H1 (cell line): ENCODE measurements at regions not wholly inside any gene's neighbourhood (a gene's known extent, or its start where the extent isn't known, plus 50 kb on each side); places are given as distances from the start of the nearest gene placed in this dataset.

Experiments used
- CTCF ChIP-seq, 3 experiments: IDR thresholded peaks; 1 replicate in 2 of 3; 2 replicates in 1 of 3; pipeline versions ENCODE4 v1.5.1 to v1.6.1; 2011; ENCODE audit warnings: low read length in 3 of 3, mild to moderate bottlenecking in 3 of 3, inconsistent platforms in 2 of 3, low read depth in 1 of 3, moderate library complexity in 1 of 3; ENCODE audit not compliant: insufficient read depth in 1 of 3; ENCODE audit errors: control extremely low read depth in 1 of 3
- EP300 ChIP-seq, 2 experiments: IDR thresholded peaks; 1 replicate in 1 of 2; 2 replicates in 1 of 2; pipeline ENCODE4 v1.6.1; 2011 to 2012; ENCODE audit warnings: low read depth in 2 of 2, low read length in 2 of 2, mild to moderate bottlenecking in 2 of 2, borderline replicate concordance in 1 of 2, inconsistent platforms in 1 of 2, moderate library complexity in 1 of 2
- JUN ChIP-seq: IDR thresholded peaks from 2 replicates; pipeline ENCODE4 v1.6.1; 2011; ENCODE audit warnings: low read depth, mild to moderate bottlenecking, improper control_type of control experiment, low read length
- KDM4A ChIP-seq: IDR thresholded peaks from one replicate; pipeline ENCODE4 v1.7.1; 2012; ENCODE audit warnings: low read depth, mild to moderate bottlenecking, moderate library complexity, low read length, inconsistent platforms; ENCODE audit not compliant: severe bottlenecking
- MAFK ChIP-seq: IDR thresholded peaks from 2 replicates; pipeline ENCODE4 v1.6.1; 2012; ENCODE audit warnings: low read depth, mild to moderate bottlenecking, improper control_type of control experiment, low read length
- POLR2A ChIP-seq, 2 experiments: IDR thresholded peaks; 1 replicate in 1 of 2; 2 replicates in 1 of 2; pipeline ENCODE4 v1.6.1; 2011; ENCODE audit warnings: low read depth in 2 of 2, low read length in 2 of 2, mild to moderate bottlenecking in 2 of 2; ENCODE audit errors: control extremely low read depth in 1 of 2
- POLR2AphosphoS5 ChIP-seq: IDR thresholded peaks from 2 replicates; pipeline ENCODE4 v1.6.1; 2011; ENCODE audit warnings: low read depth, low read length
- POU5F1 ChIP-seq: IDR thresholded peaks from 2 replicates; pipeline ENCODE4 v1.6.1; 2011; ENCODE audit warnings: low read depth, mild to moderate bottlenecking, low read length, moderate library complexity
- RAD21 ChIP-seq, 2 experiments: IDR thresholded peaks in 1 of 2; conservative IDR thresholded peaks in 1 of 2; 2 replicates each; pipeline ENCODE4 v1.6.1; 2011; ENCODE audit warnings: low read depth in 2 of 2, low read length in 2 of 2, improper control_type of control experiment in 1 of 2, inconsistent platforms in 1 of 2, mild to moderate bottlenecking in 1 of 2, moderate library complexity in 1 of 2
- RBBP5 ChIP-seq: IDR thresholded peaks from 2 replicates; pipeline ENCODE4 v1.7.1; 2012; ENCODE audit warnings: low read depth, mild to moderate bottlenecking, inconsistent platforms, low read length, moderate library complexity, borderline replicate concordance
- RFX5 ChIP-seq: IDR thresholded peaks from 2 replicates; pipeline ENCODE4 v1.6.1; 2011; ENCODE audit warnings: low read depth, low read length, improper control_type of control experiment, borderline replicate concordance
- TAF1 ChIP-seq: IDR thresholded peaks from 2 replicates; pipeline ENCODE4 v1.6.1; 2011; ENCODE audit warnings: mild to moderate bottlenecking, low read depth, low read length
- TBP ChIP-seq: IDR thresholded peaks from 2 replicates; pipeline ENCODE4 v1.6.1; 2011; ENCODE audit warnings: low read depth, low read length, improper control_type of control experiment

- no peak for TF ChIP-seq TAF1
- no peak for TF ChIP-seq CTCF (IDR thresholded peaks at IDR 0.05; ENCODE audit: control extremely low read depth in 1 of 3, insufficient read depth in 1 of 3, low read depth in 1 of 3, low read length in 3 of 3)
- no peak for TF ChIP-seq MAFK
- TF ChIP-seq RFX5: no peak
- TF ChIP-seq TBP: no peak
- no peak for TF ChIP-seq KDM4A
- TF ChIP-seq RAD21 (IDR thresholded peaks at IDR 0.05 in 1 of 2, conservative IDR thresholded peaks at IDR 0.05 in 1 of 2; ENCODE audit: low read depth in 2 of 2, low read length in 2 of 2): no peak
- TF ChIP-seq EP300 (IDR thresholded peaks at IDR 0.05; ENCODE audit: borderline replicate concordance in 1 of 2, low read depth in 2 of 2, low read length in 2 of 2): no peak
- TF ChIP-seq JUN: no peak
- TF ChIP-seq POU5F1: no peak
- no peak for TF ChIP-seq RBBP5
- TF ChIP-seq POLR2AphosphoS5: no peak
- no peak for TF ChIP-seq POLR2A (IDR thresholded peaks at IDR 0.05; ENCODE audit: control extremely low read depth in 1 of 2, low read depth in 2 of 2, low read length in 2 of 2)
Observed at GRCh38 chr9:82612942-82613341, 450.0 kb downstream of the RASEF start.
